Astrocyte of the cerebellum (primary cell): ENCODE measurements at regions not wholly inside any gene's neighbourhood (a gene's known extent, or its start where the extent isn't known, plus 50 kb on each side); places are given as distances from the start of the nearest gene placed in this dataset.

ENCODE experiments used
- DNase-seq: peaks from one replicate; pipeline ENCODE4 v3.0.0-alpha.2; 2011; ENCODE audit warnings: low read depth
- H3K4me3 ChIP-seq: 2 replicates; pipeline ENCODE4 v1.5.1; 2011; ENCODE audit warnings: mild to moderate bottlenecking, low read depth, low read length, moderate library complexity
- in situ Hi-C: cut with HindIII; loops from 2 replicates; pipeline ENCODE4 v1.10.0; 2017; ENCODE audit warnings: low sequenced_read_pairs
- TF ChIP-seq, protein P1 (sequence below): IDR thresholded peaks from 2 replicates; pipeline ENCODE4 v1.5.1; 2012; ENCODE audit warnings: low read length, low read depth, moderate library complexity, mild to moderate bottlenecking; ENCODE audit errors: missing control alignments

DNA sequence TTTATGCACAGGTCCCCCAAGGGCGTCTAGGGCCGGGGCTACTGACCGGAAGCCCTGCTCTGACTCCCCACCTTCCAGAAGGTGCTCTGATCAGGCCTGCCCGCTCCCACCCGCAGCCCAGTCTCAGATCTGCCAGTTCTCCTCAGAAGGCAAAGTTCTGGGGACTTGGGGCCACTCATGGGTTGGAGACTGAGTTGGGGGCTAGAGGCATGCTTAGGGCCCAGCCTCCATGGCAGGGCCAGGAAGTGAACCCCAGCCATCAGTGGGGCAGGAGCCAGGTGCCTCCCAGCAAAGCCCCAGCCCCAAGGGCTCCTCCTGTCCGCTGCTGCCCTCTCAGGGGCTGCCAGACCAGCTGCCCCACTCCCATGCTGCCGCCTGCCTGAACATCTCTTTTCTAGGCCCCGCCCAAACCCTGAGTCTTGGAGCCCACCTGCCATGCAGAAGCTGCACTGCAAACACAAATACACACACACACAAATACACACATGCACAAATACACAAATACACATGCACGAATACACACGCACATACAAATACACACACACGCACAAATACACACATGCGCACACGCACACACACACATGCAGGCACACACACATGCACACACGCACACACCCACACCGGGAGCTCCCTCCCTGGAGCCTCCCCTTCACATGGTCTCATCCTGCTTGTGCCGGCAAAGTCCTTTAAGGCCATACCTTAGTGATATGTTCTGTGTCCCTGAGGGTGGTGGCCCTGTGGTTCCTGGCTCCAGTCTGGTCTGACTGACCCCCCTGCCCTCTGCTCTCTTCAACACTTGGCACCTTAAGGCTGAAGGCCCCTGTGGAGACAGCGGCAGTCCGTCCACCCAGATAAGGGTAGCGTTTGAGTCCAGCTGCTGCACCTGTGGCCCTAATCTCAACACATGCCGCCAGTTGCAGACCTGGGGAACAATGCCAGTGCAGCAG lies 59.2 kb upstream of the KLF13 start:
- TF ChIP-seq, protein P1, sequence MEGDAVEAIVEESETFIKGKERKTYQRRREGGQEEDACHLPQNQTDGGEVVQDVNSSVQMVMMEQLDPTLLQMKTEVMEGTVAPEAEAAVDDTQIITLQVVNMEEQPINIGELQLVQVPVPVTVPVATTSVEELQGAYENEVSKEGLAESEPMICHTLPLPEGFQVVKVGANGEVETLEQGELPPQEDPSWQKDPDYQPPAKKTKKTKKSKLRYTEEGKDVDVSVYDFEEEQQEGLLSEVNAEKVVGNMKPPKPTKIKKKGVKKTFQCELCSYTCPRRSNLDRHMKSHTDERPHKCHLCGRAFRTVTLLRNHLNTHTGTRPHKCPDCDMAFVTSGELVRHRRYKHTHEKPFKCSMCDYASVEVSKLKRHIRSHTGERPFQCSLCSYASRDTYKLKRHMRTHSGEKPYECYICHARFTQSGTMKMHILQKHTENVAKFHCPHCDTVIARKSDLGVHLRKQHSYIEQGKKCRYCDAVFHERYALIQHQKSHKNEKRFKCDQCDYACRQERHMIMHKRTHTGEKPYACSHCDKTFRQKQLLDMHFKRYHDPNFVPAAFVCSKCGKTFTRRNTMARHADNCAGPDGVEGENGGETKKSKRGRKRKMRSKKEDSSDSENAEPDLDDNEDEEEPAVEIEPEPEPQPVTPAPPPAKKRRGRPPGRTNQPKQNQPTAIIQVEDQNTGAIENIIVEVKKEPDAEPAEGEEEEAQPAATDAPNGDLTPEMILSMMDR, result no peak
- H3K4me3 ChIP-seq, result no peak overlapping the region
- in situ Hi-C loops, result no loop called here
- no peak for DNase-seq

DNA sequence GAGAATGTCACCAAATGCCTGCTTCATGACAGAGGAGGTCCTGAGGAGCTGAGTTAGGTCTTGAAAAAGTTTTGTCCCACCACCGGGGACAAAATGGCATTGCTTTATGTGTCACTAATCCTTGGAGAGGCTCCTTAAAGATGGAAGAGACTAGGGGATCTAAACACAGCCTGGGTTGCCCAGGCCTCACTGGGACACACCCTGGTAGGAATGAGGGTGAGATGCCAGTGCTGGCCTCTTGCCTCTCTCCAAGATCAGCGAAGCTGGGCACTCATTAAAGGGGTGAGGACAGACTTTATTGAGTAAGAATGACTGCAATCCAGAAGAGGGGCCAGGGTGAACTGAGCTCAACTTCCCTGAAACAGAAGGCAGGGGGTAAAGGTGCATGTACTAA lies 58.5 kb upstream of the KLF13 start:
- TF ChIP-seq, protein P1, result no peak
- H3K4me3 ChIP-seq, result no peak overlapping the region
- in situ Hi-C loops, result no loop called here
- DNase-seq, result no peak

DNA sequence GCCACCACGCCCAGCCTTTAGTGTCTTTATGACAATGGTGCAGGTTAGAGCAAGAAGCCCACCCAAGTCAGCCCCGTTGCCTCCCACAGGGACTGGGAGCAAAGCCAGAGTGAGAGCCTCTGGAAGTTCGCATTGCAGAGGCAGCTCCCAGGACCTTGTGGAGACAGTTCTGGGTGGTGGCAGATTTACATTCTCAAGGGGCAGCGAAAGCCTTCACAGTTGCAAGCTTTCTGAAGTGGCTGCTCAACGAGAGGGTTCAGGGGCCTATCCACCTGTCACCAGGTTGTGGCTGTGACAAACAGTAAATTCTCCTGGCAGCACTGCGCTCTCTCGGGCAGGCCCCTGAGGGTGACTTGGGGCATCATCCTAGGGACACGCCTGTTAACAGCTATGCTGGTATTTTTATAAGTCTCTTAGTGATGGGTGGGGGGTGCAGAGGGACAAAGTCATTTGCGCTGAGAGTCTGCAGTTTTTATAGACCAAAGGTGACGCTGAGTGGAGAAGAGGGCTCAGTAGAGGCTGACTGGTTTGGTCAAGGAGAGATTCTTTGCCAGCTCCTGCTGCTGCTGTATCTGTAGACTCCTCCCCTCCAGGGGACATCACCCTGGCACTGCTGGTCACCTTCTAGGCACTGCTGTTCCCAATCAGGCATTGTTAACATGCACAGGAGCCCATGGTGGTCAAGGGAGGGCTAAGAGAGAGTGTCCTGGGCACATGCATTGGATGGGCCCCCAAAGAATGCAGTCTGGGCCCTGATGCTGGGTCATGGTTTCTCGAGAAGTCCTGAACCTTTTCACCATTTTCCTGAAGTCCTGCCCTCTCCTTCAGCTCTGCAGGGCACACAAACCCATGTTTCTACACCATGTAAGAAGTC lies 57.5 kb upstream of the KLF13 start:
- in situ Hi-C loops, result no loop called here
- TF ChIP-seq, protein P1, result no peak
- no peak for DNase-seq
- H3K4me3 ChIP-seq, result no peak overlapping the region

DNA sequence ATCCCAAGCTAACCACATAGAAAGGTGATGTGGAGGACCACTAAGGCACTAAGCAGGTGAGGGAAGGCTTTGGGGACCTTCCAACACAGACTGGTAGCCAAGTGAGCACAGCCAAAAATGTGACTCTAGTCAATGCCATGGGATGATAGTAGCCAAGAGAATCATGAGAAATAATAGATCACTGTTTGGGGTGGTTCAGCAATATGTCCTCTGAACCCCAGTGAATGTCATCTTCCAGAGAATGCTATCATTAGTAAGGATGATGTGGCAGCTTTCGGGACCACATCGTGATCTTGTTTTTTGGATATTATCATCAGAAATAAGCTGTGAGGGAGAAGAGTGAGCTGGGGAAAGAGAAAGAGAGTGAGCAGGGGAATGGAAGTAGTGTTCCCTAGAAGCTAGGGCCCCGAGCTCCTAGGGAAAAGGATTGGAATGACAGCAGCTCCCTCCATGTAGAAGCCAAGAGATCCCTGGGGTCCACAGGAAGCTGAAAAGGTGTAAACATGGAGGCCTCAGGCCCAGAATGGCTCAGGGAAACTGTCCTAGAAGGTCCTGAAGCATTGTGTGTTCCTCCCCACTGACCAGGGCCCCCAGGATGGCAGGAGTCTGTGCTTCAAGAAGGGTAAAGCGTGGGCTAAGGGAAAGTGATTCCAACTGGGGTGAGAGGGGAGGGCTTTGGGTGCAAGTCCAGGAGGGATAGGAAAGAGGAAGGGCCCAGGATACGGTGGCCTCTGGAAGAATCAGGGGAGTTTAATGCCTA lies 56.6 kb upstream of the KLF13 start:
- no peak for DNase-seq
- TF ChIP-seq, protein P1, result no peak
- H3K4me3 ChIP-seq, result no peak overlapping the region
- in situ Hi-C loops, result no loop called here

DNA sequence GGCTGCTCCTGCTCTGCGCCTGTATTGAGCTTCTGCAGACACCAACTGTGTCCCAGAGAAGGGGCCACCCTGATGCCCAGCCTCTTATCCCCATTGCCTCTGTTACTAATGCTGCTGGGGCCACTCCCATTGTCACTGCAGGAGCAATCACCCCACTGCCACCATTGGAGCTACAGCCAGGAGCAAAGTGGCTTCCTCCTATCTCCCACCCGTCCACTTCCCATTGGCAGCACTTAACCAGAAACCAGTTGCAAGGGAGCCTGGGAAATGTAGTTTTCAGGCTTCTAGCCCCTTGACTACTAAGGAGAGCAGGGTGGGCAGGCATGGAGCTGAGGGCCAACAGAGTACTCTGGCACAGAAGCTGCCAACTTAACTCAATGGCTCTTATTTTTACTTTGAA lies 55.9 kb upstream of the KLF13 start:
- TF ChIP-seq, protein P1, result no peak
- no peak for DNase-seq
- H3K4me3 ChIP-seq, result no peak overlapping the region
- in situ Hi-C loops, result no loop called here

DNA sequence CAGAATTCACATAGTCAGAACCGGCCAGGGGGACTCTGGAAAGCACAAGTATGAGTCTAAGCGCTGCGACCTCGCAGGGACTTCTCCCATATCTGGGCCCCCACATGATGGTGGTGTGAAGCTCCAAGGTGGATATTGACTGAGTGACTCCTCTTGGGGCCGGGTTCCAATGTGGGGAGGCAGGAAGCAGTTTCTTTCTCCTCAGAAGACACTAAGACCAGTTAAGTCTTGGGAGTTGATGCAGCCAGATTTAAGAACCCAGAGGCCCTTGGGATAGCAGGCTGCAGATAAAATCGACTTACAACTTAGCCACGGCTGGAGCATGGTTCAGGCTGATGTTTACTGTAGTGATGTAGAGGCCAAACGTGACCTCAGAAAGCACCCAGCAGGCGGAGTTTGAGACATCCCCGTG lies 55.4 kb upstream of the KLF13 start:
- DNase-seq, result no peak
- TF ChIP-seq, protein P1, result no peak
- in situ Hi-C loops, result no loop called here
- H3K4me3 ChIP-seq, result no peak overlapping the region
